ENCODE measurements at regions not wholly inside any gene's neighbourhood (a gene's known extent, or its start where the extent isn't known, plus 50 kb on each side); places are given as distances from the start of the nearest gene placed in this dataset.

GRCh38 chr5:169450464-169450863 is 133.1 kb upstream of the SPDL1 start:
- no peak for TF ChIP-seq CTCF (IDR thresholded peaks at IDR 0.05)
- no peak for DNase-seq (ENCODE audit: low spot score)
- no peak for ATAC-seq (ENCODE audit: low FRiP score)

- no peak for ATAC-seq (ENCODE audit: low FRiP score)
- TF ChIP-seq CTCF (IDR thresholded peaks at IDR 0.05) = no peak
- no peak for DNase-seq (ENCODE audit: low spot score)
Observed at GRCh38 chr5:169448826-169449225, 134.7 kb upstream of the SPDL1 start.

GRCh38 chr5:169445191-169445590 is 138.4 kb upstream of the SPDL1 start:
- ATAC-seq (ENCODE audit: low FRiP score) (no peak), DNase-seq (ENCODE audit: low spot score) (no peak)
- TF ChIP-seq CTCF (IDR thresholded peaks at IDR 0.05) = no peak

- ATAC-seq (ENCODE audit: low FRiP score) = peak; percentile 39
- no peak for DNase-seq (ENCODE audit: low spot score)
- TF ChIP-seq CTCF (IDR thresholded peaks at IDR 0.05) = no peak
Observed at GRCh38 chr5:169442913-169443784, 140.4 kb upstream of the SPDL1 start.

- TF ChIP-seq CTCF (IDR thresholded peaks at IDR 0.05) = no peak
- no peak for DNase-seq (ENCODE audit: low spot score)
- ATAC-seq (ENCODE audit: low FRiP score) = peak; percentile 66
Observed at GRCh38 chr5:169442403-169442874, 141.1 kb upstream of the SPDL1 start.

- ATAC-seq (ENCODE audit: low FRiP score) = no peak
- TF ChIP-seq CTCF (IDR thresholded peaks at IDR 0.05) = no peak
Observed at GRCh38 chr5:169440107-169440705, 139.3 kb upstream of the SLIT3 start.

More at GRCh38 chr5:169440107-169440705, 139.3 kb upstream of the SLIT3 start:
- DNase-seq (ENCODE audit: low spot score) = no peak

Measured in omental fat pad (tissue), 3 donors.